A549 (cell line): ENCODE measurements at regions not wholly inside any gene's neighbourhood (a gene's known extent, or its start where the extent isn't known, plus 50 kb on each side); places are given as distances from the start of the nearest gene placed in this dataset.

Experiments
- ATAC-seq, 2 experiments: fragments of 200-7000 bp in 1 of 2; fragments of >200 bp in 1 of 2; cut with Nextera tagmentation in 1 of 2; cut with Tn5 transposase in 1 of 2; 3 replicates each; pipeline versions ENCODE4 v1.8.0 to v1.9.1; 2018 to 2020; ENCODE audit warnings: mild to moderate bottlenecking in 1 of 2, moderate library complexity in 1 of 2
- CTCF ChIA-PET: fragments of 300-600 bp; sonication (Branson Sonifier 250); formaldehyde crosslinking; extraction: SDS; loops from one replicate; lab custom pipeline; 2021; ENCODE audit warnings: antibody characterized with exemption, inconsistent platforms; lab: Yijun Ruan, JAX
- POLR2A ChIA-PET: fragments of 350-600 bp; formaldehyde crosslinking; extraction: SDS; loops from one replicate; lab custom pipeline; 2021; ENCODE audit warnings: antibody characterized with exemption, inconsistent platforms; lab: Yijun Ruan, JAX
- DNase-seq, 2 experiments: peaks; one replicate each; pipeline versions ENCODE4 v3.0.0 to v3.0.0-alpha.2; 2011 to 2016; ENCODE audit warnings: low read depth in 1 of 2, low spot score in 1 of 2
- FAIRE-seq: peaks from 2 replicates; lab custom pipeline; 2011; peaks lifted over from hg19 to GRCh38; lab: Jason Lieb, UNC
- H3K27ac ChIP-seq, 2 experiments: fragments of >200 bp; sonication (Bioruptor Twin); formaldehyde crosslinking; 3 replicates each; pipeline ENCODE4 v1.5.1; 2016 to 2017
- H3K4me1 ChIP-seq: fragments of >200 bp; sonication (Bioruptor Twin); formaldehyde crosslinking; 3 replicates; pipeline ENCODE4 v1.6.1; 2016
- H3K4me2 ChIP-seq: fragments of >200 bp; sonication (Bioruptor Twin); formaldehyde crosslinking; 3 replicates; pipeline ENCODE4 v1.6.1; 2016
- H3K4me3 ChIP-seq: fragments of >200 bp; sonication (Bioruptor Twin); formaldehyde crosslinking; 3 replicates; pipeline ENCODE4 v1.5.1; 2016
- H3K9me3 ChIP-seq: fragments of >200 bp; sonication (Bioruptor Twin); formaldehyde crosslinking; 3 replicates; pipeline ENCODE4 v1.6.1; 2016
- CHD2 ChIP-seq: fragments of 150-350 bp; IDR thresholded peaks from 2 replicates; pipeline ENCODE4 v1.6.1; 2014; ENCODE audit warnings: low read length; ENCODE audit not compliant: partially characterized antibody
- CHD4 ChIP-seq: fragments of 200-600 bp; sonication (generic); IDR thresholded peaks from 2 replicates; pipeline ENCODE4 v1.6.1; 2016; ENCODE audit warnings: antibody characterized with exemption, mild to moderate bottlenecking, borderline replicate concordance
- EP300 ChIP-seq, 2 experiments: fragments of >200 bp; sonication (Bioruptor Twin); formaldehyde crosslinking; IDR thresholded peaks; 2 replicates in 1 of 2; 3 replicates in 1 of 2; pipeline ENCODE4 v1.6.1; 2016 to 2017
- ESRRA ChIP-seq: fragments of 150-350 bp; IDR thresholded peaks from 2 replicates; pipeline ENCODE4 v1.6.1; 2014; ENCODE audit warnings: mild to moderate bottlenecking, low read length, borderline replicate concordance
- FOSB ChIP-seq: fragments of 250-450 bp; sonication (Bioruptor Pico); IDR thresholded peaks from 2 replicates; pipeline ENCODE4 v1.5.0; 2020; ENCODE audit warnings: mild to moderate bottlenecking, moderate library complexity
- FOXS1 ChIP-seq: fragments of 250-450 bp; sonication (Bioruptor Pico); IDR thresholded peaks from 2 replicates; pipeline ENCODE4 v1.5.0; 2020; ENCODE audit warnings: mild to moderate bottlenecking, moderate library complexity
- HDAC2 ChIP-seq: fragments of 200-600 bp; sonication (generic); IDR thresholded peaks from 2 replicates; pipeline ENCODE4 v1.6.1; 2016
- HOXB13 ChIP-seq: fragments of 250-450 bp; sonication (Bioruptor Pico); IDR thresholded peaks from 2 replicates; pipeline ENCODE4 v1.5.0; 2020; ENCODE audit warnings: low read depth, mild to moderate bottlenecking, moderate library complexity
- JUN ChIP-seq, 2 experiments: fragments of >200 bp; sonication (Bioruptor Twin); formaldehyde crosslinking; IDR thresholded peaks; 2 replicates in 1 of 2; 3 replicates in 1 of 2; pipeline ENCODE4 v1.6.1; 2016 to 2017
- JUNB ChIP-seq: fragments of >200 bp; sonication (Bioruptor Twin); formaldehyde crosslinking; IDR thresholded peaks from 2 replicates; pipeline ENCODE4 v1.6.1; 2016
- KDM1A ChIP-seq: fragments of 200-600 bp; sonication (generic); IDR thresholded peaks from 2 replicates; pipeline ENCODE4 v1.6.1; 2016; ENCODE audit warnings: low read depth, mild to moderate bottlenecking
- MAZ ChIP-seq: fragments of 150-350 bp; IDR thresholded peaks from 2 replicates; pipeline ENCODE4 v1.6.1; 2014; ENCODE audit warnings: antibody characterized with exemption, low read depth, low read length, borderline replicate concordance
- NFE2L2 ChIP-seq: fragments of 150-350 bp; conservative IDR thresholded peaks from 2 replicates; pipeline ENCODE4 v1.6.1; 2014; ENCODE audit warnings: low read length
- NPAS2 ChIP-seq: fragments of 250-450 bp; sonication (Bioruptor Pico); IDR thresholded peaks from 2 replicates; pipeline ENCODE4 v1.8.0; 2022; ENCODE audit warnings: mild to moderate bottlenecking, moderate library complexity, borderline replicate concordance
- RNF2 ChIP-seq: fragments of 200-600 bp; sonication (generic); IDR thresholded peaks from 2 replicates; pipeline ENCODE4 v1.6.1; 2016; ENCODE audit warnings: low read depth, mild to moderate bottlenecking, antibody characterized with exemption, moderate library complexity, borderline replicate concordance
- SMC3 ChIP-seq: fragments of >200 bp; sonication (Bioruptor Twin); formaldehyde crosslinking; IDR thresholded peaks from 3 replicates; pipeline ENCODE4 v1.6.1; 2018; ENCODE audit warnings: inconsistent platforms
- TFCP2L1 ChIP-seq: fragments of 250-450 bp; sonication (Bioruptor Pico); IDR thresholded peaks from 2 replicates; pipeline ENCODE4 v1.5.0; 2021; ENCODE audit warnings: mild to moderate bottlenecking
- ZNF302 ChIP-seq: fragments of 250-450 bp; sonication (Bioruptor Pico); IDR thresholded peaks from 2 replicates; pipeline ENCODE4 v1.9.0; 2021; ENCODE audit warnings: inconsistent platforms, mild to moderate bottlenecking, moderate library complexity
- WGBS: methylation state at CpG from one replicate; pipeline ENCODE4 v1.1.6; 2017; ENCODE audit errors: missing lambda C conversion rate; 5-methylcytosine and 5-hydroxymethylcytosine counted together
- TF ChIP-seq, protein P1 (sequence below): fragments of >200 bp; sonication (Bioruptor Twin); formaldehyde crosslinking; IDR thresholded peaks from 2 replicates; pipeline ENCODE4 v1.6.1; 2016
- TF ChIP-seq, protein P2 (sequence below): fragments of >200 bp; sonication (Bioruptor Twin); formaldehyde crosslinking; IDR thresholded peaks from 3 replicates; pipeline ENCODE4 v1.6.1; 2016
- TF ChIP-seq, protein P3 (sequence below): IDR thresholded peaks from 2 replicates; pipeline ENCODE4 v1.6.1; 2012
- TF ChIP-seq, protein P4 (sequence below): IDR thresholded peaks from 2 replicates; pipeline ENCODE4 v1.6.1; 2012

DNA sequence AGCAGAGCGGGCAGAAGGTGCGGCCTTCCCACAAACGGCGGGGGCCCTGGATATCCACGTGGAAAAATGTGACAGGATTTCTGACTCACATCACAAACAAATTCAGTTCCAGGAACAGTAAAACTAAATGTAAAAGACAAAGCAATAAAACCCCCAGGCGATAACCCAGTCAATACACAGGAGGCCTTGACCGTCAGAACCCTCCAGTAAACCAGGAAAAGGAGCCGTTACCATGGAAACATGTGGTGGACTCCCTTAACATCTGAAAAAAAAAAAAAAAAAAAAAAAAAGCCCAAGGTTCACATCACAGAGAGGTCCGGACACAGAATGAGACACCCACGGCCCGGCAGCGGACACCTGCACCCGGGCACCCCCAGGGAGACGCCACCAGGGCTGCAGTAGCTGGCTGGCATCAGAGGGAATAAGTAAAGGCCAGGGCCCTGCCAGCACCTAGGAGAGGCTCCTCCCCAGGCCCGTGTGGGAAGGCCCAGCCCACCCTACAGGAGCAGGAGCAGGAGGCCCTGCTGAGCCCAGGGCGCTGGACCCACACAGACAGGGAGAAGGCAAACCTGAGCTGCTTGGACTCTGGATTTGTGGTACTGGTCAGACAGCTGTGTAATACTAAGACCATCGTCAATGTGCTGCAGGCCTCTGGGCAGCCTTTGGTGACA is 83.7 kb downstream of the TMEM18 start:
- H3K4me1 ChIP-seq: no peaks in the 10 kb centered on the region
- H3K27ac ChIP-seq: no peak overlapping the region
- no peak overlapping the region for H3K4me2 ChIP-seq
- ChIA-PET POLR2A (no interaction called here), CTCF (no interaction called here)
- FAIRE-seq (no peak), ATAC-seq (no peak), DNase-seq (no peak)
- no peak overlapping the region for H3K4me3 ChIP-seq
- 64% methylated on average over 15 of the region's 17 CpGs for WGBS
- TF ChIP-seq CHD4 (no peak), FOXS1 (CRISPR knock-in tag) (no peak), NPAS2 (CRISPR knock-in tag) (no peak), MAZ (no peak), HDAC2 (no peak), JUN (IDR thresholded peaks at IDR 0.05) (no peak), ZNF302 (CRISPR knock-in tag) (no peak), EP300 (IDR thresholded peaks at IDR 0.05) (no peak), SMC3 (no peak), ESRRA (no peak), HOXB13 (no peak), NFE2L2 (no peak)
- TF ChIP-seq, protein P1, sequence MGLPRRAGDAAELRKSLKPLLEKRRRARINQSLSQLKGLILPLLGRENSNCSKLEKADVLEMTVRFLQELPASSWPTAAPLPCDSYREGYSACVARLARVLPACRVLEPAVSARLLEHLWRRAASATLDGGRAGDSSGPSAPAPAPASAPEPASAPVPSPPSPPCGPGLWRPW: no peak
- TF ChIP-seq, protein P2, sequence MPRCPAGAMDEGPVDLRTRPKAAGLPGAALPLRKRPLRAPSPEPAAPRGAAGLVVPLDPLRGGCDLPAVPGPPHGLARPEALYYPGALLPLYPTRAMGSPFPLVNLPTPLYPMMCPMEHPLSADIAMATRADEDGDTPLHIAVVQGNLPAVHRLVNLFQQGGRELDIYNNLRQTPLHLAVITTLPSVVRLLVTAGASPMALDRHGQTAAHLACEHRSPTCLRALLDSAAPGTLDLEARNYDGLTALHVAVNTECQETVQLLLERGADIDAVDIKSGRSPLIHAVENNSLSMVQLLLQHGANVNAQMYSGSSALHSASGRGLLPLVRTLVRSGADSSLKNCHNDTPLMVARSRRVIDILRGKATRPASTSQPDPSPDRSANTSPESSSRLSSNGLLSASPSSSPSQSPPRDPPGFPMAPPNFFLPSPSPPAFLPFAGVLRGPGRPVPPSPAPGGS: no peak
- TF ChIP-seq, protein P3, sequence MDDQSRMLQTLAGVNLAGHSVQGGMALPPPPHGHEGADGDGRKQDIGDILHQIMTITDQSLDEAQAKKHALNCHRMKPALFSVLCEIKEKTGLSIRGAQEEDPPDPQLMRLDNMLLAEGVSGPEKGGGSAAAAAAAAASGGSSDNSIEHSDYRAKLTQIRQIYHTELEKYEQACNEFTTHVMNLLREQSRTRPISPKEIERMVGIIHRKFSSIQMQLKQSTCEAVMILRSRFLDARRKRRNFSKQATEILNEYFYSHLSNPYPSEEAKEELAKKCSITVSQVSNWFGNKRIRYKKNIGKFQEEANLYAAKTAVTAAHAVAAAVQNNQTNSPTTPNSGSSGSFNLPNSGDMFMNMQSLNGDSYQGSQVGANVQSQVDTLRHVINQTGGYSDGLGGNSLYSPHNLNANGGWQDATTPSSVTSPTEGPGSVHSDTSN: no peak
- TF ChIP-seq, protein P4, sequence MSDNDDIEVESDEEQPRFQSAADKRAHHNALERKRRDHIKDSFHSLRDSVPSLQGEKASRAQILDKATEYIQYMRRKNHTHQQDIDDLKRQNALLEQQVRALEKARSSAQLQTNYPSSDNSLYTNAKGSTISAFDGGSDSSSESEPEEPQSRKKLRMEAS: no peak
- H3K9me3 ChIP-seq: no peaks in the 10 kb centered on the region; the same call in 2 of the 3 replicates

DNA sequence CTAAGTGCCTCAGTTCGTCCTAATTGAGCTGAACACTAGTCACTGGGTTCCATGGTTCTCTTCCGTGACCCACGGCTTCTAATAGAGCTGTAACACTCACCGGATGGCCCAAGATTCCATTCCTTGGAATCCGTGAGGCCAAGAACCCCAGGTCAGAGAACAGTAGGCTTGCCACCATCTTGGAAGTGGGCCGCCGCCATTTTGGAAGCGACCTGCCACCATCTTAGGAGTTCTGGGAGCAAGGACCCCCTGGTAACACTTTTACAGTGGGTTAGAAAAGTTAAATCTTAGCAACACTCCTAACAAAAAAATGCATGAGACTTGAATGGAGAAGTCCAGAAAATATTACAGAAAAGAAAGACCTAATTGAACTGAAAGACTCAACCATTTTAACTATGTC is 84.5 kb downstream of the TMEM18 start:
- Histone ChIP-seq H3K4me3 (no peak overlapping the region), H3K27ac (no peak overlapping the region), H3K9me3 (no peaks in the 10 kb centered on the region; the same call in 2 of the 3 replicates), H3K4me1 (no peaks in the 10 kb centered on the region), H3K4me2 (no peak overlapping the region)
- 46% methylated on average over 8 of the region's 8 CpGs for WGBS
- CTCF ChIA-PET: no interaction called here
- ATAC-seq (no peak), DNase-seq (no peak), FAIRE-seq (no peak)
- POLR2A ChIA-PET: no interaction called here
- no peak for TF ChIP-seq KDM1A
- TF ChIP-seq TFCP2L1 (CRISPR knock-in tag): no peak
- TF ChIP-seq RNF2: no peak
- no peak for TF ChIP-seq FOSB (CRISPR knock-in tag)
- TF ChIP-seq CHD2: no peak
- TF ChIP-seq, protein P2: no peak
- no peak for TF ChIP-seq JUNB
